ENCODE measurements at regions not wholly inside any gene's neighbourhood (a gene's known extent, or its start where the extent isn't known, plus 50 kb on each side); places are given as distances from the start of the nearest gene placed in this dataset.

GRCh38 chr11:15485432-15485831, 370.7 kb downstream of the INSC start:
- DNase-seq (ENCODE audit: low read depth in 2 of 2) = no peak

GRCh38 chr11:15489281-15489680, 374.6 kb downstream of the INSC start:
- no peak for DNase-seq (ENCODE audit: low read depth in 2 of 2)

- DNase-seq (ENCODE audit: low read depth in 2 of 2) = no peak
These were observed 375.8 kb downstream of the INSC start for GRCh38 chr11:15490535-15490934.

- no peak for DNase-seq (ENCODE audit: low read depth in 2 of 2)
These were observed 378.3 kb downstream of the INSC start for GRCh38 chr11:15493066-15493465.

GRCh38 chr11:15493921-15494620, 379.3 kb downstream of the INSC start:
- no peak for DNase-seq (ENCODE audit: low read depth in 2 of 2)

- no peak for DNase-seq (ENCODE audit: low read depth in 2 of 2)
These were observed 380.0 kb downstream of the INSC start for GRCh38 chr11:15494740-15495139.

GRCh38 chr11:15495462-15495861, 380.7 kb downstream of the INSC start:
- no peak for DNase-seq (ENCODE audit: low read depth in 2 of 2)

- no peak for DNase-seq (ENCODE audit: low read depth in 2 of 2)
These were observed 382.6 kb downstream of the INSC start for GRCh38 chr11:15497366-15497765.

- no peak for DNase-seq (ENCODE audit: low read depth in 2 of 2)
These were observed 385.0 kb downstream of the INSC start for GRCh38 chr11:15499674-15500073.

- no peak for DNase-seq (ENCODE audit: low read depth in 2 of 2)
These were observed 385.9 kb downstream of the INSC start for GRCh38 chr11:15500643-15501042.

- no peak for DNase-seq (ENCODE audit: low read depth in 2 of 2)
These were observed 386.8 kb downstream of the INSC start for GRCh38 chr11:15501566-15501965.

GRCh38 chr11:15505155-15505554, 390.4 kb downstream of the INSC start:
- DNase-seq (ENCODE audit: low read depth in 2 of 2) = no peak

- no peak for DNase-seq (ENCODE audit: low read depth in 2 of 2)
These were observed 392.9 kb downstream of the INSC start for GRCh38 chr11:15507592-15507991.

GRCh38 chr11:15509082-15509481, 394.4 kb downstream of the INSC start:
- no peak for DNase-seq (ENCODE audit: low read depth in 2 of 2)

- no peak for DNase-seq (ENCODE audit: low read depth in 2 of 2)
These were observed 404.5 kb downstream of the INSC start for GRCh38 chr11:15519124-15519791.

GRCh38 chr11:15519911-15520310, 405.2 kb downstream of the INSC start:
- DNase-seq (ENCODE audit: low read depth in 2 of 2) = no peak

GRCh38 chr11:15523543-15523942, 408.8 kb downstream of the INSC start:
- no peak for DNase-seq (ENCODE audit: low read depth in 2 of 2)

- DNase-seq (ENCODE audit: low read depth in 2 of 2) = no peak
These were observed 410.9 kb downstream of the INSC start for GRCh38 chr11:15525582-15525981.

- no peak for DNase-seq (ENCODE audit: low read depth in 2 of 2)
These were observed 411.3 kb downstream of the INSC start for GRCh38 chr11:15526032-15526431.

GRCh38 chr11:15526859-15527450, 412.2 kb downstream of the INSC start:
- DNase-seq (ENCODE audit: low read depth in 2 of 2) = no peak

GRCh38 chr11:15532432-15532831, 417.7 kb downstream of the INSC start:
- no peak for DNase-seq (ENCODE audit: low read depth in 2 of 2)

GRCh38 chr11:15534266-15534665, 419.5 kb downstream of the INSC start:
- DNase-seq (ENCODE audit: low read depth in 2 of 2) = no peak

- DNase-seq (ENCODE audit: low read depth in 2 of 2) = no peak
These were observed 420.7 kb downstream of the INSC start for GRCh38 chr11:15535414-15535813.

Data from stimulated activated CD8-positive, alpha-beta memory T cell treated with anti-CD3 and anti-CD28 coated beads, Interleukin-7, amount 100 ng/mL, for 1 hour (primary cell).